Erythroblast (primary cell): ENCODE measurements at regions not wholly inside any gene's neighbourhood (a gene's known extent, or its start where the extent isn't known, plus 50 kb on each side); places are given as distances from the start of the nearest gene placed in this dataset.
"Not testable (repeated sequence)": the region's sequence is repeated elsewhere in the genome, so short reads cannot be mapped to it uniquely, and the experiment has no call there.

Experiments
- DNase-seq, 2 experiments: peaks; one replicate each; lab custom pipeline; 2025; lab: John Stamatoyannopoulos, UW
- GATA1 ChIP-seq: IDR thresholded peaks from 2 replicates; pipeline ENCODE4 v1.6.1; 2011; ENCODE audit warnings: low read depth, mild to moderate bottlenecking, control low read depth, low read length, moderate library complexity
- POLR2A ChIP-seq: IDR thresholded peaks from 2 replicates; pipeline ENCODE4 v1.6.1; 2011; ENCODE audit warnings: mild to moderate bottlenecking, low read length

DNA sequence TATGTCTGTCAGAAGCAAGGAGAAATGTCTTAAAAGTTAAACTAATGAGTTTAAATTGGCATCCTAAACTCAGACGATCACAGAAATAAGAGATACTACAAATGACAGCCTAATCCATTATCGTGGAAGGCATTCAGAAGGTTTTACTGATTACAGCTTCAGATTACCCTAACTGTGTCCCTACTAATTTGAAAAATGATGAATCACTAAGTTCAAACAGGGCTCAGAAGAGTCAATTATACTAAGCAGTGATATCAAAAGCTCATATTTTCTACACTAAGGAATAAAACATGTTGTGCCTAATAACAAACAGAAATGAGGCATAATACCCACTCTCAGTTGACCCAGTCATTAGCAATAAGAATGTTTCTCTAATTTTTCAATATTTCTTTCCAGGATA lies 152.0 kb upstream of the NRBF2 start:
- no peak for TF ChIP-seq POLR2A
- no peak for TF ChIP-seq GATA1

DNA sequence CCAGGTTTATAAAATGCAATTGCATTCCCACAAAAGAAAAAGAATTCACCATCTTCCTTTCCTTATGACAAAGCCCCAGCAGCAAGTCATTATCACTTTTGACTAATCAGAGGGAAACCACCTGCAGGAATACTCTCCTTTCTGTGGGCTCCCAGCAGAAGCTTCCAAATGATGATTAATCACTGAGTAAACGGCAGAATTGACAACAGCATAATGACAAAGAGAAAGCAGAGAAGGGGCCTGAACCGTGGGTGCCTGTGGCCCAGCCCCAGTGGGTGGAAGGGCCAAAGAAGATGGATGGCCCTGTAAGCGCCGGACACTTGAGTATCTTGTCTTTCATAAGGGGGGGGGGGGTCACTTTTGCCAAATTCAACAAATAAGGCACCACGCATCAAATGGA lies 152.4 kb upstream of the NRBF2 start:
- DNase-seq, result no peak
- TF ChIP-seq POLR2A, result no peak
- no peak for TF ChIP-seq GATA1

More for the DNA sequence above, 152.0 kb upstream of the NRBF2 start:
- DNase-seq, result no peak

DNA sequence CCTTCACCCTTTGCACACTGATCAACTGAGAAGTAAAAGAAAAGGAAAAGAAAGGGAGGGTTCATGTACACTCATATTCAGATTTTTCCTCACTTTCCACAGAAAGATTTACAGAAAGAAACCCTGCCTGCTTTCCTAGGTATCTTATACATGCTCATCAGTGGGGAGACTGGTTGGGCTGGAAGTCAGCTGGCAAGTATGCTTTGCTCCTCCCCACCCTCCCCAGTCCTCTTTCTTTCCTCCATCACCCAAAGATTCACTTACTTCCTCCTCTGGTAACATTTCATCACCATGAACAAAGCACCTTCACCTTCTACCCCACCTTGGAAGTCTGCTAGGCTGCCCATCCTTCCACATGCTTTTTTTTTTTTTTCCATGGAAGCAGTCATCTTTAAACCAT lies 153.2 kb upstream of the NRBF2 start:
- no peak for DNase-seq
- TF ChIP-seq POLR2A (no peak), GATA1 (no peak)

DNA sequence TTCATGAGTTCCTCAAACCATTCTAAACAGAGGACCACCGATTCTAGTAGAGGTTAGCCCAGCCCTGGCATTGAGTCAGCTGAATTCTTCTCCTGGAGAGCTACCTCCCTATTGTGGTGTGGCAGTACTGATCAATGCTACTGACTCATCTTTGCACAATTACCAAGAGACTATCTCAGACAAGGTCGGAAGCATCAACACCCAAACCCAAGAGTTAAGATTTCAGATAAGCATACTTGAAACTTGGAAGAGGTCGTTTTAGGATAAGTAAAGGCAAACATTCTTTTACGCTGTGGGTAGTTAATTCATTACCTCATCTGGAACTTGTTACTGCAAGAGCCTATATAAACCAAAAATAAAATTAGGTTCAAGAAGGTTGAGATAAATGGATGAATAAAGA lies 154.6 kb upstream of the NRBF2 start:
- DNase-seq, result no peak
- no peak for TF ChIP-seq GATA1
- TF ChIP-seq POLR2A, result no peak

DNA sequence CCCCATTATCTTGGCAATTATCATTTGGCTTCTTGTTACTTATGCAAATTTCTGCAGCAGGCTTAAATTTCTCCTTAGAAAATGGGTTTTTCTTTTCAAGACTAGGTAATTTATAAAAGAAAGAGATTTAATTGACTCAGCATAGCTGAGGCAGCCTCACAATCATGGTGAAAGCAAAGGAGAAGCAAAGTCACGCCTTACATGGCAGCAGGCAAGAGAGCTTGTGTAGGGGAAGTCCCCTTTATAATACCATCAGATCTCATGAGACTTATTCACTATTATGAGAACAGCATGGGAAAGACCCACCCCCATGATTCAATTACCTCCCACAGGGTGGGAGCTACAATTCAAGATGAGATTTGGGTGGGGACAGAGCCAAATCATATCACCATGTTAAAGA lies 158.3 kb upstream of the NRBF2 start:
- DNase-seq, result not testable (repeated sequence)

DNA sequence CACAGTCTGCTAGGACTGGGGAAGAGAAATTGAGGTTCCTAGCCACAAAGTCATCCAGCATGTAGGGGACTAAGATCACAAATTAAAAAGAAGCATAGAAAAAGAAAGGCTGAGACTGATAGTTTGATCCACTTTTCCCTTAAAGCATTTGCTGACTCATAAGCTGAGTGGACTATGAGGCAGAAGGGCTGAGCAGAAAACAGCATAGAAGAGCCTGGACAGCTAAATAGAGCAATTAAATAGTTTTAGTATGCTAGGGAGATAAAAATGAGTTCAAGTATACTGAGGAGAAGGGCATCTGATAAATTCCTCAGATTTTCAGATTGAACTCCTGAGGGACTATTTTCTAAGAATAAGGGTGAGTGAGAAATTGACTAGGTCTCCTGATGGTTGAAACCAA lies 155.9 kb upstream of the EGR2 start:
- no peak for DNase-seq
- TF ChIP-seq POLR2A (no peak), GATA1 (no peak)

DNA sequence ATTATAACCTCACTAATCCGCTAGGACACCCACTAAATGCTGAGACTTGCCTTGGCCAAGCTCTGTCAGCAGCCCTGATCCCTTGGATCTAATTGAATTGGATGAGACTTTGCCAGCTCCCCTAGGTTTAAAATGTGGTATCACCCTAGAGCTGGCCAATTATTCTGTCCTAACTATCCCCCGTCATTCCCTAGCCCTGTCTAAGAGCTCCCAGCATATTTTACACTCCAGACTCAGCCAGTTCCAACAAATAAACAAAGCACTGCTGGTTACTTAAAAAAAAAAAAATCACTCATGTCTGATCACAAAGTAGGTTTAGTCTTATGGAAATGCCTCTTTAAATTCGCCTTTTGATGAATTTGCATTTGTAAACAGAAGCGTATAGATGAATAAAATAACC lies 147.9 kb upstream of the EGR2 start:
- DNase-seq, result no peak
- TF ChIP-seq POLR2A (no peak), GATA1 (no peak)

DNA sequence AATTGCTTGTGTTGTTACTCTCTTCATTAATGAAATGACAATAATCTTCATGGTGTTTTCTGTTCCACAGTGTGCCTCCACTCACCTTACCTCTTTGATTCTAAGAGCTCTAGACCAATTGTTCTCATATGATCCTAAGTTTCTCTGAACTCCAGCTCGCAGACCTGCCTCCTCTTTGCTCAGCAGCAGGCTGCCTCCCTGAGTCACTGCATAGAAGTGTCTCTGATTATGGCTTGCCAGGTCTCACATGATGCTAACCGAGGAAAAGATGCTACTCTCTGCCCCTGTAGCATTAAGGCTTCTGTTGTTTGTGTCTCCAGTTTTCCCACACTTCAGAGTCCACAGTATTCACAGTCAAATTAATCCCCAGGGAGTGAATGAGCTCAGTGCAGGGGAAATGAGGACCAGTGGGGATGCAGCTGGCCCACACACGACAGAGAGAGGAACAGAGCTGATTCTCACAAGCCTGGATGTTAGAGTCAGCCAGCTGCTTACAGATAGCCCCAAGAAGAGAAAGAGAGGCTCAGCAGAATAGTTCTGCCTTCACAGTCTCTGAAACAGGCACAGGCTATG lies 145.9 kb upstream of the EGR2 start:
- DNase-seq, result no peak
- TF ChIP-seq GATA1, result no peak

DNA sequence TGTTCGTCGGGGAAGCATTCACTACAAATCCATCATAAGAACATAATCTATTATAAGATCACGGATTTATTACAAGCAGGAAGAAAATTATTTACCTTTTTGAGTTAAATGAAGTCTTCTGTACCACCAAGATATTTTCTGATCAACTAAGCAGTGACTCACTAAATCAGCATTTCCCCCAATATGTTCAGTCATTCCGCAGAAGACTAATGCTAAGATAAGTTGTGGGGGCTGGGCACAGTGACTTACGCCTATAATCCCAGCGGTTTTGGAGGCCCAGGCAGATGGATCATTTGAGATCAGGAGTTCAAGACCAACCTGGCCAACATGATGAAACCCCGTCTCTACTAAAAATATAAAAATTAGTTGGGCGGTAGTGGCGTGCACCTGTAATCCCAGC lies 144.2 kb upstream of the EGR2 start:
- TF ChIP-seq GATA1, result no peak
- no peak for TF ChIP-seq POLR2A
- DNase-seq, result no peak

DNA sequence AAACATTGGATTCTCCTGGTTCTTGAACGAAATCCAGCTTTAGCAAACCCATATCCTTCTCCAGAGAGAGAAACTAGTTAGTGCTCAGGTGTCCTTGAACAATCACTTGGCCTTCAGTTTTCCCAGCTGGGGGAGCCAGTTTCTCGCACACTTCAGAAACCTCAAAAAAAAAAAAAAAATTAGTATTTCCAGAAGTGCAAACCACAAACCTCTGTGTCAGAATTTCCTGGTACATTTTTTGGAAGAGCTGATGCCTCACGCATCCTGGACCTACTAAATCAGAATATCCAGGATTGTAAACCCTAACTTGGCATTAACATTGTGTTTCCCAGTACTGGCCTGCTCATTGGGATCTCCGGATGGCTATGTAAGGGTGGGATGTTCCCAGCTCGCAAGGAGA lies 143.4 kb upstream of the EGR2 start:
- DNase-seq, result no peak

DNA sequence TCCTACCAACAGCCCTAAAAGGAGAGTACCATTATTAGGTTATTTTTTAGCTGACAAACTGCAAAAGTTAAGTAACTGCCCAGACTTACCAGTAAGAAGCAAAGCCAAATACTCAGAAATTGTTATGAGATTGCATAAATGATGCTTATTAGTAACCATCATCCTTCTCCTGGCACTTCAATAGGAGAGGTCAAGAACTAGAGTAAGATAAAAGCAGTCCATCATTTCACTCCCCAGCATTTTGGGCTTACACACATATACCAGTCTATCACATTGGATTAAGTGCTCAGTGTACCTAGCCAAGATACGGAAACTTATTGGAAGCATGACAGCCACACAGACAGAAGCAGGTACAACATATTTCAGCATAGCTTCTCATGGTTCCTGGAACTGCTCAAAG lies 142.8 kb upstream of the EGR2 start:
- no peak for DNase-seq
- TF ChIP-seq GATA1, result no peak
- TF ChIP-seq POLR2A, result no peak

More for the DNA sequence above, 143.4 kb upstream of the EGR2 start:
- TF ChIP-seq GATA1, result no peak
- no peak for TF ChIP-seq POLR2A

DNA sequence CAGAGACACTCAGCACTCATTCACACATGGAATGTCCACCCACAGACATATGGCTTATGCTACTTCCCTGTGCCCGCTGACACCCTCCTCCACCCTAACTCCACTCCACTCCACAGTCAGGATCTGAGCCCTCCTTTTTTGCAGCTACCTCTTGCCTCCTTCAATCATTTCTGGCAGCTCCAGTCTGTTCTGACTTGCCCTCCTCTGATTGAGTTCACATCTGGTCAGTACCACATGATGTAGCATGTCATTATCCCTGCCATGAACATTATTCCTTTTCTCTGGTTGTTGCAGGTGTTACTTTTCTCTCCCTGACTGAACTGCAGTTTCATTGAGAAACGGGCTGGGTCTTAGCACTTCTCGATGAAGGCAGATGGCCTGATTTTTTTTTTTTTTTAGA lies 130.1 kb upstream of the EGR2 start:
- TF ChIP-seq GATA1 (no peak), POLR2A (no peak)
- DNase-seq, result no peak

DNA sequence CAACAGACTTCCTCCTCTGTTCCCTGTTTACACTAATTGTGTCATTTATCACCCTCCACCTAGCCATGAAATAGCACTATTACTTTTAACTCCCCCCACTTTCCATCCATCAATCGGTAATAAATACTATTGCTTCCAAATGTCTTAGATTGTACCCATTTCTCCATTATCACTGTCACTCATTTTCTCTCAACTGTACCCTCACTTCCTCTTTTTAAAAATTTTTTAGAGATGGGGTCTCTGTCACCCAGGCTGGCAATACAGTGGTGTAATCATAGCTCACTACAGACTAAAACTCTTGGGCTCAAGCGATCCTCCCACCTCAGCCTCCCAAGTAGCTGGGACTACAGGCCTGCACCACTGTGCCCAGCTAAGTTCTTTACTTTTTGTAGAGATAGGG lies 123.5 kb upstream of the EGR2 start:
- no peak for DNase-seq
- TF ChIP-seq POLR2A (no peak), GATA1 (no peak)

DNA sequence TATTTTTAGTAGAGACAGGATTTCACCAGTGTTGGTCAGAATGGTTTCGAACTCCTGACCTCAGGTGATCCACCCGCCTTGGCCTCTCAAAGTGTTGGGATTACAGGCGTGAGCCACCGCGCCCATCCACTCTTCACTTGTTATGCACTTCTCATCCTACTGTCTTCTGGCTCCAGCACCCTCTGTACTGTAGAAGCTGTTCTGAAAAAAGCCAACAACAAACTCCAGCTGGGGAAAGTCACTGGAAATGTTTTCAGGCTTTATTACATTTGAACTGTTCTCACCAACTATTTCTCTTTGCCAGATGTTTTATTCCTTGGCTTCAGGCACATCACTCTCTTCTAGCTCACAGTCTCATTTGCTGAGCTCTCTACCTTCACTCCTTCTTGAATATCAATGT lies 122.5 kb upstream of the EGR2 start:
- no peak for TF ChIP-seq POLR2A
- TF ChIP-seq GATA1, result no peak
- DNase-seq, result no peak

DNA sequence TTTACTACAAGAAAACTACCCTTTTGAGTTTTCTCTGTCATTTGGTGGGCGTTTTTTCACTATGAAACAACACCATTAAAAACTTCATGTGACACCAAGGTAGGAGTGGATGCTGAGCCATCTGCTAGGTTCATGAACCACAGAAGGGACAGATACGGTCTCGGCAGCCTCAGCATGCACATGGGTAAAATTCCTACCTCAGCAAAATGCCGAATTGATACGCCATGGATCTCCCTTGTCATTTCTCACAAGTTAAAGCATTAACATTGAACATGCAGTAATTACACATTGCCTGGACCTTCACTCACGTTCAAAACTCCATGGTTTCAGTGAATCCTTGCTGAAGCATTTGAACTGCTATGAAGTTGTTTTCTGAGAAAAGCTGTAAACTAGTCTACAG lies 121.5 kb upstream of the EGR2 start:
- no peak for TF ChIP-seq GATA1
- TF ChIP-seq POLR2A, result no peak
- DNase-seq, result no peak

DNA sequence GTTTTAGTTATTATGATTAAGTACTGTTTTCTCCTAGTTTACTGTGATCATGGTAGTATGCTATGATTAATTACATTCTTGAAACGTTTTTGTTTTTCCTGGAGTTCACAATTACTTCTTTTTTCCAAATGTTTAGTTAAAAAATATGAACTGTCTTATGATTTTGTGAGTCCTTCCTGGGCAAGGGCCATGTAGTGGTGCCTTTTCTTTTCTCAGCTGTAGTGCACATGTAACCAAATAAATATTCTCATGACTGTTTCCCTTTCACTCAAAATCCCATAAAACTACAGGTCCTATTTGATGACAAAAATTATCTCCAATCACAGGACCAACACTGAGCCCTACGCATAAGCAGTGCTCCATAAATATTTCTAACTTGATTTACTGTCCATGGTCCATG lies 118.9 kb upstream of the EGR2 start:
- no peak for DNase-seq
- no peak for TF ChIP-seq POLR2A
- TF ChIP-seq GATA1, result no peak
